ENCODE measurements at regions not wholly inside any gene's neighbourhood (a gene's known extent, or its start where the extent isn't known, plus 50 kb on each side); places are given as distances from the start of the nearest gene placed in this dataset.

DNA sequence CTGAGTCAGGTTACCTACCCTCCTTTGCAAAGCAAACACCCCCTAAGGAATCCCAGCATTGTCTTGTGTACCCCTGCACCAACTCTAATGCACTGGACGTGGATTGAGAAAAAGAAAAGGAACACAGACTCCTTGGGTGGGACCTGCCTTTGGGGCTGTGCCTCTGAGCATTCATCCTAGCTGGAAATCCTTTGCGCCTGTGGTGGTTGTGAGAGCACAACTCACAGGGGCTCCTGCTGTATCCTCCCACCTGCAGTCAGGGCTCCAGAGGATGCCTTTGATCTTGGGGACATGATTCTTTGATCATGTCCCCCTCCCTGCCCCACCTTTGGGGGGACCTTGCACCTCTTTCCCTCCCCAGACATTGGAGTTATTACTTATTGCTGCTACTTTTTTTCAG lies 338.5 kb downstream of the GADD45G start:
- Histone ChIP-seq H3K4me1 (ENCODE audit: control insufficient read depth, extremely low read depth, insufficient read depth, low read length) (peaks cover 3% of the 10 kb centered on the region), H2AFZ (ENCODE audit: control insufficient read depth, low read length) (no peak overlapping the region), H3K4me2 (ENCODE audit: control insufficient read depth, extremely low read depth, insufficient read depth, low read depth, low read length) (no peak overlapping the region), H3K27me3 (ENCODE audit: control insufficient read depth, extremely low read depth, insufficient read depth, low read length) (peaks cover 29% of the 10 kb centered on the region), H4K20me1 (ENCODE audit: control insufficient read depth, extremely low read depth, insufficient read depth, low read length) (no peaks in the 10 kb centered on the region), H3K9me3 (ENCODE audit: control insufficient read depth, low read depth, low read length) (no peaks in the 10 kb centered on the region), H3K9me1 (ENCODE audit: control insufficient read depth, extremely low read depth, insufficient read depth, low read length) (no peaks in the 10 kb centered on the region), H3K4me3 (ENCODE audit: control insufficient read depth in 2 of 3, extremely low read depth in 1 of 3, insufficient read depth in 2 of 3, low read depth in 1 of 3, low read length in 3 of 3) (no peak overlapping the region), H3K36me3 (ENCODE audit: control insufficient read depth in 2 of 2, extremely low read depth in 1 of 2, insufficient read depth in 2 of 2, low read length in 2 of 2) (no peaks in the 10 kb centered on the region), H3K79me2 (ENCODE audit: control insufficient read depth, insufficient read depth, low read length) (no peaks in the 10 kb centered on the region), H3K27ac (ENCODE audit: control insufficient read depth, insufficient read depth, low read length) (no peak overlapping the region), H3K9ac (ENCODE audit: control insufficient read depth, extremely low read depth, insufficient read depth, low read length) (no peak overlapping the region)
- dilution Hi-C loops (cut with MboI; ENCODE audit: extremely low pct_ligation_motif_present, low sequenced_read_pairs) = no loop called here
- TF ChIP-seq, protein P1, sequence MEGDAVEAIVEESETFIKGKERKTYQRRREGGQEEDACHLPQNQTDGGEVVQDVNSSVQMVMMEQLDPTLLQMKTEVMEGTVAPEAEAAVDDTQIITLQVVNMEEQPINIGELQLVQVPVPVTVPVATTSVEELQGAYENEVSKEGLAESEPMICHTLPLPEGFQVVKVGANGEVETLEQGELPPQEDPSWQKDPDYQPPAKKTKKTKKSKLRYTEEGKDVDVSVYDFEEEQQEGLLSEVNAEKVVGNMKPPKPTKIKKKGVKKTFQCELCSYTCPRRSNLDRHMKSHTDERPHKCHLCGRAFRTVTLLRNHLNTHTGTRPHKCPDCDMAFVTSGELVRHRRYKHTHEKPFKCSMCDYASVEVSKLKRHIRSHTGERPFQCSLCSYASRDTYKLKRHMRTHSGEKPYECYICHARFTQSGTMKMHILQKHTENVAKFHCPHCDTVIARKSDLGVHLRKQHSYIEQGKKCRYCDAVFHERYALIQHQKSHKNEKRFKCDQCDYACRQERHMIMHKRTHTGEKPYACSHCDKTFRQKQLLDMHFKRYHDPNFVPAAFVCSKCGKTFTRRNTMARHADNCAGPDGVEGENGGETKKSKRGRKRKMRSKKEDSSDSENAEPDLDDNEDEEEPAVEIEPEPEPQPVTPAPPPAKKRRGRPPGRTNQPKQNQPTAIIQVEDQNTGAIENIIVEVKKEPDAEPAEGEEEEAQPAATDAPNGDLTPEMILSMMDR (optimal IDR thresholded peaks at IDR 0.05 in 1 of 3, IDR thresholded peaks at IDR 0.05 in 1 of 3, conservative IDR thresholded peaks at IDR 0.05 in 1 of 3; ENCODE audit: extremely low read depth in 1 of 3, insufficient read depth in 2 of 3, low read length in 3 of 3) = no peak
- DNase-seq (ENCODE audit: low read depth, low spot score) = no peak
- FAIRE-seq = no peak

DNA sequence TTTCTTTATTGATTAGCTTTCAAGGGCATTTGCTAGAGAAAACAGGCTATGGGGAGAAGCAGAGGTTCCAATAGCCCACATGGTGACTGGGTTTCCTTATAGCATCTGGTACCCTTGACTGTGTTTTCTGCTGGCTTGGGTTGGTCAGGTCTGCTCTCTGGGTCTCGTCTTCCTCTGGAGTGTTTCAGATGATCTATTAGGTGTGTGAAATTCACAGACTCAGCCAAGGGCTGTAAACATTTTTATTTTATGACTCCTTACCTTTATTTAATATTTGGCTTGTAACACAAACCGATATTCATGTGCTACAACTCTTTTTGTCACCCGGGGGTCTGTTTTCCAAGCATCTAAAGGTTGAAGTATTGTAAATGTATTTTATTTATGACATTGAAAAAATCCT lies 338.9 kb downstream of the GADD45G start:
- Histone ChIP-seq H3K4me1 (ENCODE audit: control insufficient read depth, extremely low read depth, insufficient read depth, low read length) (peaks cover 3% of the 10 kb centered on the region), H3K9ac (ENCODE audit: control insufficient read depth, extremely low read depth, insufficient read depth, low read length) (no peak overlapping the region), H3K36me3 (ENCODE audit: control insufficient read depth in 2 of 2, extremely low read depth in 1 of 2, insufficient read depth in 2 of 2, low read length in 2 of 2) (no peaks in the 10 kb centered on the region), H4K20me1 (ENCODE audit: control insufficient read depth, extremely low read depth, insufficient read depth, low read length) (no peaks in the 10 kb centered on the region), H3K27me3 (ENCODE audit: control insufficient read depth, extremely low read depth, insufficient read depth, low read length) (peaks cover 29% of the 10 kb centered on the region), H2AFZ (ENCODE audit: control insufficient read depth, low read length) (no peak overlapping the region), H3K4me3 (ENCODE audit: control insufficient read depth in 2 of 3, extremely low read depth in 1 of 3, insufficient read depth in 2 of 3, low read depth in 1 of 3, low read length in 3 of 3) (no peak overlapping the region), H3K79me2 (ENCODE audit: control insufficient read depth, insufficient read depth, low read length) (no peaks in the 10 kb centered on the region), H3K27ac (ENCODE audit: control insufficient read depth, insufficient read depth, low read length) (no peak overlapping the region), H3K9me3 (ENCODE audit: control insufficient read depth, low read depth, low read length) (no peaks in the 10 kb centered on the region), H3K9me1 (ENCODE audit: control insufficient read depth, extremely low read depth, insufficient read depth, low read length) (no peaks in the 10 kb centered on the region), H3K4me2 (ENCODE audit: control insufficient read depth, extremely low read depth, insufficient read depth, low read depth, low read length) (no peak overlapping the region)
- FAIRE-seq (no peak), DNase-seq (ENCODE audit: low read depth, low spot score) (no peak)
- dilution Hi-C loops (cut with MboI; ENCODE audit: extremely low pct_ligation_motif_present, low sequenced_read_pairs) = no loop called here
- TF ChIP-seq, protein P1 (optimal IDR thresholded peaks at IDR 0.05 in 1 of 3, IDR thresholded peaks at IDR 0.05 in 1 of 3, conservative IDR thresholded peaks at IDR 0.05 in 1 of 3; ENCODE audit: extremely low read depth in 1 of 3, insufficient read depth in 2 of 3, low read length in 3 of 3) = no peak
- no peak for TF ChIP-seq EZH2 (IDR thresholded peaks at IDR 0.05; ENCODE audit: low read length)

All from keratinocyte (primary cell).